ENCODE measurements at regions not wholly inside any gene's neighbourhood (a gene's known extent, or its start where the extent isn't known, plus 50 kb on each side); places are given as distances from the start of the nearest gene placed in this dataset.

GRCh38 chr5:167440846-167441245 is 850.6 kb upstream of the WWC1 start:
- TF ChIP-seq CTCF (IDR thresholded peaks at IDR 0.05 in 4 of 5, conservative IDR thresholded peaks at IDR 0.05 in 1 of 5) (no peak), POLR2A (IDR thresholded peaks at IDR 0.05) (no peak)

Measured in gastrocnemius medialis (tissue), 4 donors.